IPS-NIHi11 (cell line): ENCODE measurements at regions not wholly inside any gene's neighbourhood (a gene's known extent, or its start where the extent isn't known, plus 50 kb on each side); places are given as distances from the start of the nearest gene placed in this dataset.
A peak's percentile ranks its signal among the peaks of the same experiment; 100 is the strongest.

Source experiments
- DNase-seq: peaks from one replicate; pipeline ENCODE4 v3.0.0; 2012; ENCODE audit warnings: mixed read lengths, low spot score

DNA sequence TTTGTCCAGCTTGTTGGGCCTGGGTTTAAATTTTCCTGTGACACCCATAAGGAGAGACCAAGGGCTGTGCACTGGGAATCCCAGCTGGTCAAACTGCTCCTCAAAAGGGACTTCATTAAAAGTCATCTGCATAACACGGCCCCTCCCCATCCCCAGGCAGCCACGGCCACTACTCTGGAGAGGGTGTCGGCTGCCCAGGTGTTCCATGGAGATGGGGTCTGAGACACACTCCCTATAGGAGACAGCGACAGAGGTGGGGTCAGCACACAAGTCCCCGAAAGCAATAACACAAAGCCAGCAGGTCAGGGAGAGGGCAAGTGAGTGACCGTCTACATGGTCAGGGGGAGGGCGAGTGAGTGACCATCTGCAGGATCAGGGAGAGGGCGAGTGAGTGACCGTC is 75.6 kb upstream of the BCL11B start:
- DNase-seq: no peak

DNA sequence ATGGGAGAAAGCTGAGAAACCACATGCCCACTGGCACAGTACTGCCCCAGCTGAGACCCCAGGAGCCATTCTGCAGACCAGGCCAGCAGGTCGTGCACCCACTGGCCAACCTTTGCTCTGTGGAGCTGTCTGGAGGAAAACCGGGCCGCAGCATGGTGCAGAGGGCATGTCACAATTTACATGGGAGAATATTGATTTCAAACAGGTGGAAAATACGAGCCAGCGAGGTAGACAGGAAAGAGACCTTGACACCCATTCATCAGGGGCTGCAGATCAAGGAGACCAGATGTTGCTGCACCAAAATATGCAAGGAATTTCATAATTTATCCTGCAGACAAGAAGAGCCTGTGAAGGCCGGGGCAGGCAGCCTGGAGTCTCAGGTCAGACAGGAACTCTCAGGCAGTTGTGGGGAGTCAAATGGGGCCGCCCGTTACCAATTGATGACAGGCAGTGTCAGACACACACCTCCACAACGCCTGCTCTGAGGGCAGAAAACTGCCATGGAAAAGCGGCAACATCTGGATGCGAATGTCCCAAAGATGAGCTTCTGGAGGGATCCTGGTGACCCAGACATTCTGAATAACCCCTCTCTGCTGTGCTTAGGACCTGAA is 74.6 kb upstream of the BCL11B start:
- DNase-seq: no peak

DNA sequence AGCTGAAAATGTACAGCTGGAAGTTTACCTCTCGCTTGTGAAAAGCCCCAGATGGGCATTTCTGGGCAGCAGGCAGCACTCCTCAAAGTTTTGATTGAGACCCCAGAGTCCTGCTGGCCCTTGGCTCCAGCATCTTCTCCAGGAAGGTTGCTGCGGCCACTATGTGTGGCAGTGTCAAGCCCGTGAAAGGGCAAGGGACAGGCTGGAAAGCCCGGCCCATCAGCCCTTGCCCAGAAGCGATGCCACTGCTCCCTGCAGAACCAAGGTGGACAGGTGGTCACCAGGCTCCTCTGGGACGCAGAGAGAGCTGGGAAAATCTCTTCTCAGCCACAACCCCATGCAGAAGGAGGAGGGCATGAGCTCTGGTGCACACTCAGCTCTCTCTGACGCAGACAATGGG is 73.5 kb upstream of the BCL11B start:
- DNase-seq: no peak

- DNase-seq: no peak
These were observed 72.2 kb upstream of the BCL11B start for GRCh38 chr14:99344051-99344758.

DNA sequence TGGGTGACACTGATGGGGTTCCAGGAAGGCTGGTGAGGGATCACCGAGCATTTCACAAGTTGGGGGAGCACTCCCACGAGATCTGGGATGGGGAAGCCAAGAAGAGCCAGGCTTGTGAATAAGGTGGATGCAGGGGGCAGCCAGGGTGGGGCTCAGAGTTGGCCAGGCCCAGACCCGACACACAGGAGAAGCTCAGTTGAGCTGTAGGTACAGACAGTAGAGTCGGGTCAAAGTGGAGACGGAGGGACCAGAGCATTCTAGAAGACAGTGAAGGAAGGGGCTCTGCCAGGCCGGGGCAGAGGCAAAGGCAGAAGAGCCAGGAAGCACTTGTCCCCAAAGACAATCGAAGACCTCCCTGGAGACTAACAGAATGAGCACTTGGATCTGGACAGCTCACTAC is 70.9 kb upstream of the BCL11B start:
- DNase-seq: no peak

- DNase-seq: no peak
These were observed 70.2 kb upstream of the BCL11B start for GRCh38 chr14:99342204-99342603.

DNA sequence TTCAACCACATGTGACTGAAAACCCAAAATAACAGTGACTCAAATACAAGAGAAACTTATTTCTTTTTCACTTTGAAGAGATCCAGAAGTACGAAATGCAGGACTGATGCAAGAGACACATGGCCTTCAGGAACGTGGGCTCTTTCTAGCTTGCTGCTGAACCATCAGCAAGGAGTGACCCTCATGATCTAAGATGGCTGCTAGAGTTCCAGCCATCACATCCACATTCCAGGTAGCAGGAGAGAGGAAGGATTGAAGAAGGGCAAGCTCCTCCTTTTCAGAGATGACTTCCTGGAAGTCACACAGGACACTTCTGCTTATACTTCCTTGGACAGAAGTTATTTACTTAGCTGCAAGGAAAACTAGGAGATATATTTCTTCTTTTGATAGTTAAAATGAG is 67.6 kb upstream of the BCL11B start:
- DNase-seq: no peak

DNA sequence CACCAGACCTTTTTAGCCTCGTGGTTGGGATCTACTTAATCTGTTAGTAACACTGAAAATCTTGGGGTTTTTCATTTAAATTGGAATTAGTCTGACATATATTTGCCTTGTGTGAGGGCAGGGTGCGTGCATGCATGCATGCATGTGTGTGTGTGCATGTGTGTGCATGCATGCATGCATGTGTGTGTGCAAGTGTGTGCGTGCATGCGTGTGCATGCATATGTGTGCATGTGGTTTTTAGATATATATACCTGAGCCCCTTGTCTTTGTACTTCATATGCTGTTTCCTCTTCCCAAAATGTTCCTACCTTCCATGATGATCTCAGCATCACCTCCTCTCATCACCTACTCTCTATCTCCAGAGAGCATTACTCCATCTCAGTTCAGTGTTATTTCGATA is 66.3 kb upstream of the BCL11B start:
- DNase-seq: no peak

GRCh38 chr14:99333841-99334635 is 62.0 kb upstream of the BCL11B start:
- DNase-seq: no peak

GRCh38 chr14:99333214-99333613 is 61.2 kb upstream of the BCL11B start:
- DNase-seq: no peak

GRCh38 chr14:99331811-99332210 is 59.8 kb upstream of the BCL11B start:
- DNase-seq: no peak

DNA sequence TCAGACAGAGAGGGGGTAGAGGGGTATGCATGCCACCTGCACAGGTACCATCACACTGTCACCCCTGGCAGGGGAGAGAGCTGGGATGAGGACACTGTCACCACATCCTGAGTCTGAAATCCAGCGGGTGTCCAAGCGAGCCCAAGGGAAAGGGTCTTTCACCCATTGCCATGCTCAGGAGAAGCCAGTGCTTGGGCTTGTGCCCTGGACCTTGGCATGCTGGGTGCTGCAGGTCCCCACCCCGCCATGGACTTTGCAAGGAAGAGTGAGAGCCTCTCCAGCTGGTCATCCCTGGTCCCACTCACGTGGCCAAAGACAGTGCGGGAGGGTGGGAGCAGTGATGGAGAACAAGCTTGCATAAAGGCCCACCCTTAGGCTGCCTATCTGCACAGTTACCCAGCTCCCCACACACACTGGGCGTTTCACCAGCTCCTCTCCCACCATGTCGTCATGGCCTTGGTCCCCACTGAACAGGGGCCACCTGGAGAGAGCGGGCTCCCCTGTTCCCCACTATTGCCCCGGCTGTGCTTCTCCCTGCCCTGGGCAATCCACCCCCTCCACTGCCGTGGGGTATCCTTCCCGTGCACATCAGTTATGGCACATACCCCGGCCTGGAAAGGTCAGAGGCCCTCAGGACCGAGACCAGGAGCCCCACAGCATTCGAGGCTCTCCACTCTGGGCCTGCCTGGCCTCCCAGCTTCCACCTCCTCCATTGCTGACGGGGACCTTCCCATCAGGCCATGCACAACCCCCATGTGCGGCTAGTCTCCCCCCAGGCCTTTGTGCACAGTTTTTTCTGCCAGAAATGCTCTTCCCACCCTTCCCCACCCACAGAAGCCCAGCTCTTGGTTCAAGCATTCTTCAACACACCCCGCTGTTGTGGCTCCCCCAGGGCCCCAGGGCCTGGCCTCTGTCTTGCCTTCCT is 58.6 kb upstream of the BCL11B start:
- no peak for DNase-seq

DNA sequence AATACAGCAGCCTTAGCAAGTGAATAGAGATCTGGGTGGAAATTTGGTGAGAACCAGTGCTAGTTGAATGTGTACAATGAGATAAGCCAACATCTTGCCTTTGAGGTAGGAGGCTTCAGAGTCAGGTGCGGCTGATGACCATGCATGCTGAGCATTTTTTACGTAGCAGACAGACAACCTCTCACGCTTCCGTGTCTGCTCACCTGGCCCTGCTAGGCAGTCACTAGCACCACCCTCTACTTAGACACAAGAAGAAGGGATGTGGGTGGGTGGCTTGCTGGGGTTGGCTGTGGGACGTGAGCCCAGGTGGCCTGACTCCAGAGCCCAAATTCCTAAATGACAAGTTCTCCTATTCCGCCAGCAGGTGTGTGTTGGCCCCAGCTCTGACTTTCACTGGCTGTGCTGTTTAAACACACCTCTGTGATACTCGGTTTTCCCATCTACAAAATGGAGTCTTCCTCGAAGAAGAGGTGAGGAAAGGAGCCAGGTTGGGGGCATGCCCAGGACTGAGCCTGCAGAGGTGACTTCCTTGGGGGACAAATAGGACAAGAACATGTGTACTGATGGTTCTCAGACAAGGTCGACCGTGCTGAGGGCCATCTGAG is 57.8 kb upstream of the BCL11B start:
- DNase-seq: no peak

DNA sequence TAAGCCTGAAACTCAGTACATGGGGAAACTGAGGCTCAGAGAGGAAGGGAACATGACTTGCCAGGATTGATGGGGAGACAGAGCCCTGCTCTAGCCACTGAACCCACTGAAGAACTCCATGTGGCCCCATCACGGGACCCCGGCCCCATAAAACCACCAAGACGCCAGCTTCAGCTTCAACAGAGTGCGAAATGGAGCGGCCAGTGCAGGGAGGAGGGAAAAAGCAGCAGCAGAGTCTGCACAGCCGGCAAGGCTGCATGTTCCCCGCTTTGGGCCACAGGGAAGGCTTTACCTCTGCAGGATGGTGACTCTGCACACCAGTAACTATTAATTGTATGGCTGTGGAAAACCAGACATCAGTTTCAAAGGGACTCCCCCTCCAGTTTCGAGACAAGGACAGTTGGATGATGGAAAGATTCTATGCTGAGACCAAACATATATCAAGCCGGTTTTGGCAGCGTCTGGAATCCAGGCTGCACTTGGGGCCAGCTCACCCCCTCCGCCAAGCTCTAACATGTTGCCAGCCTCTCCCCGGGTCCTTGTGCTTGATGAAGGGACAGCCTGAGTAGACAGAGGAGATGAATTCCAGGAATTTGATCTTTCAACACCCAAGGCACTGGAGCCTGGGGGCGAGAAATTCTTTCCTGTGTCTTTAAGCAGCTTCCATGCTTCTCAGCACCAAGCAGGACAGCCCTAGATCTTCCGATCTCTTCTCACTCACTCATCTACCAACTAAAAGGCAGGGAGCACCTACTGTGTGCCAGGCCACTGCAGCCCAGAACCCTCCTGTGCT is 55.7 kb upstream of the BCL11B start:
- DNase-seq: peak; percentile 7

- peak; percentile 29 for DNase-seq
These were observed 55.1 kb upstream of the BCL11B start for GRCh38 chr14:99327050-99327449.

- no peak for DNase-seq
These were observed 54.2 kb upstream of the BCL11B start for GRCh38 chr14:99326041-99326710.

GRCh38 chr14:99325591-99325990 is 53.6 kb upstream of the BCL11B start:
- no peak for DNase-seq

DNA sequence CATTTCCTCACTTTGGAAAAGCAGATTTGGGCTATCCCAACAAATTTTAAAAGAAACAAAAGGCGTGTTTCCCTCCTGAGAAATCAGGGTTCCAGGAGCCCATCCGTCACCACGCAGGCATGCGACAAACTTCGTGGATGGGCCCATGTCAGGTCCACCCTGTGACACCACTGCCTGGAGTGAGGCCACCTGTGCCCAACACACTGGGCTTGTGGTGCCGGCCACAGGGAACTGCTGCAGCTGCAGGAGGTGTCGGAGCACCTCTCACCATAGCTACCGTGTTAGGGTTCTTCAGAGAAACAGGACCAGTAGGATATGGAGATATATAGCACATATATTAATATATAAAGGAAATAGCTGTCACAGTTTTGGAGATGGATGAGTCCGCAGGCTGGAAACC is 53.0 kb upstream of the BCL11B start:
- DNase-seq: no peak

DNA sequence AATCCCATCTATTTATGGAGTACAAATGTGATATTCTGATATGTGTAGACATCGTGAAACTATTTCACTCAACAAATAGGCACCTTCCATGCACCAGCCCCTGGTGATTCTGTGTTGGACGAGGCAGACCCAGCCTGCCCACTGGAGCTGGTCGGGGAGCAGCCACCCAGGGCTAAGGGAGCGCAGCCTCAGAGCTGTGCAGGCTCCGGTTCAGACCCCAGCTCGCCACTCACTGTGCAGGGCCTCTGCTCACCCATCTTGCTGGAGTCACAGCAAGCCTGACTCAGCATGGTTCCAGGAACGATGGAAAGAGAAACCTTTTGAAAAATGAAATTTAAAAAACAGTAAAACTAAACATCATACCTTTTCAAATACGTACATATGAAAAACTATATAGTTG is 52.3 kb upstream of the BCL11B start:
- DNase-seq: peak; percentile 10

DNA sequence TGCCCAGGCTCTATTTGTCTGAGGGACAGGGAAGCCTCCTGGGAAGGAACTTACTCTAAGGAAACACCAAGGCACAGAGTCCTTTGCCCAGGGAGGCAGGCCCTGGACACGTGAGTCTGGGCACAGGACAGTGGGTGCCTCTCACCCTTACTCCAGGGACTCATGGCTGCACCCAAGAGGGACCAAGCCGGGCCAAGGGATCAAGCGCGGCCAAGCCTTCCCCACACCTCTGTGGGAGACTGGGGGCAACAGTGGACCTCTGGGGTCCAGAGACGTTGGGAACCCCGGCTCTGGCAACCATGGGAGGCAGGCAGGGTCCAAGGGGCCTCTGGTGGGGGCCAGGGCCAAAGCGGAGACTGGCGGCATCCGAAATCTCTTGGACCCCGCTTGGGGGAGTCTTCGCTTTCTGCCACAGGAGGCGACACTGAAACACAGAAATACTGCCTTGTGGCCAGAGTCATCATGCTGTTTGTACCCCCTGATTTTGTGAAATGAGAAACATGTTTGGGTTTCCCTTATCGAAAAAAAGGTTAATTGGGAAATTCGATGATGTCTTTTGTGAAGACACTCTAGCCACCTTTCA is 51.7 kb upstream of the BCL11B start:
- peak; percentile 31 for DNase-seq
